ENCODE measurements at regions not wholly inside any gene's neighbourhood (a gene's known extent, or its start where the extent isn't known, plus 50 kb on each side); places are given as distances from the start of the nearest gene placed in this dataset.

GRCh38 chr3:69445024-69445423 lies 59.1 kb upstream of the FRMD4B start:
- H3K9ac ChIP-seq (ENCODE audit: low read length), result no peak overlapping the region
- H3K27ac ChIP-seq (ENCODE audit: low read length), result no peak overlapping the region
- H3K36me3 ChIP-seq (ENCODE audit: insufficient read depth, low read length), result no peaks in the 10 kb centered on the region
- TF ChIP-seq POLR2AphosphoS5 (IDR thresholded peaks at IDR 0.05), result no peak
- no peak for TF ChIP-seq RAD21 (conservative IDR thresholded peaks at IDR 0.05)
- no peak for TF ChIP-seq SMC3 (conservative IDR thresholded peaks at IDR 0.05; ENCODE audit: poor library complexity)
- no peak for TF ChIP-seq REST (IDR thresholded peaks at IDR 0.05; ENCODE audit: borderline replicate concordance)
- H3K27me3 ChIP-seq (ENCODE audit: insufficient read depth, low read depth, low read length), result no peaks in the 10 kb centered on the region
- H3K79me2 ChIP-seq (replicated peaks; ENCODE audit: insufficient read depth, low read length), result no peaks in the 10 kb centered on the region
- H3K9me3 ChIP-seq (ENCODE audit: low read length), result no peaks in the 10 kb centered on the region
- H2AFZ ChIP-seq (ENCODE audit: low read depth, low read length), result no peak overlapping the region
- no peak overlapping the region for H3K4me2 ChIP-seq (ENCODE audit: low read length)
- no peaks in the 10 kb centered on the region for H4K20me1 ChIP-seq (ENCODE audit: insufficient read depth)
- no peaks in the 10 kb centered on the region for H3F3A ChIP-seq (ENCODE audit: insufficient read depth, low read length, poor library complexity, severe bottlenecking)
- no peak overlapping the region for H3K4me3 ChIP-seq (ENCODE audit: low read length)
- H3K9me2 ChIP-seq (ENCODE audit: insufficient read depth, low read length), result no peaks in the 10 kb centered on the region

DNA sequence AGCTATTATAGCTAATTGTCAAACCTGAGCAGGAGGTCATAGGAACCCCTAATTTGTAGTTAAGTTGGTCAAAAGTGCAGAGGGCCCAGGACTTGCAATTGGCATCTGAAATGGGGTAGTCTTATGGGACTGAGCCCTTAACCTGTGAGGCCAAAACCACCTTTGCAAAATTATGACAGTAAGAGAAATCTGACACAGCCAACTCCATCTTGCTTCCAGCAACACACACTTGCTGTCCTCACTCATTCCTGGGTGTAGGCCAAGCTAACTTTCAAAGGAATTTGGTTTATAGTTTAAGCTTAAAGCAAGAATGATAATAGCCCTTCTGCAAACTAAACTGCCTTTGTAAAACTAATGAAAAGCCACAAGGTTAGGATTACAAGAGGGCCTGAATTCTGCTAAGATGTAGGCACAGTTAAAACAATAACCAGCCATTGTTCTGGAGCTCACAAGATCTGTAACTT lies 57.6 kb upstream of the FRMD4B start:
- Histone ChIP-seq H3K4me3 (ENCODE audit: low read length) (no peak overlapping the region), H3K9ac (ENCODE audit: low read length) (no peak overlapping the region), H4K20me1 (ENCODE audit: insufficient read depth) (no peaks in the 10 kb centered on the region), H3K79me2 (replicated peaks; ENCODE audit: insufficient read depth, low read length) (no peaks in the 10 kb centered on the region), H3K9me2 (ENCODE audit: insufficient read depth, low read length) (no peaks in the 10 kb centered on the region), H3K9me3 (ENCODE audit: low read length) (no peaks in the 10 kb centered on the region), H3K27me3 (ENCODE audit: insufficient read depth, low read depth, low read length) (no peaks in the 10 kb centered on the region), H3K36me3 (ENCODE audit: insufficient read depth, low read length) (no peaks in the 10 kb centered on the region), H3F3A (ENCODE audit: insufficient read depth, low read length, poor library complexity, severe bottlenecking) (no peaks in the 10 kb centered on the region), H3K27ac (ENCODE audit: low read length) (no peak overlapping the region), H3K4me2 (ENCODE audit: low read length) (no peak overlapping the region), H2AFZ (ENCODE audit: low read depth, low read length) (no peak overlapping the region)
- TF ChIP-seq EZH2 (IDR thresholded peaks at IDR 0.05; ENCODE audit: borderline replicate concordance, insufficient read depth, low read length, poor library complexity, severe bottlenecking) (no peak), MXI1 (conservative IDR thresholded peaks at IDR 0.05; ENCODE audit: poor library complexity, severe bottlenecking) (no peak), TAF1 (IDR thresholded peaks at IDR 0.05; ENCODE audit: low read depth) (no peak), EP300 (conservative IDR thresholded peaks at IDR 0.05; ENCODE audit: poor library complexity, severe bottlenecking) (no peak)

DNA sequence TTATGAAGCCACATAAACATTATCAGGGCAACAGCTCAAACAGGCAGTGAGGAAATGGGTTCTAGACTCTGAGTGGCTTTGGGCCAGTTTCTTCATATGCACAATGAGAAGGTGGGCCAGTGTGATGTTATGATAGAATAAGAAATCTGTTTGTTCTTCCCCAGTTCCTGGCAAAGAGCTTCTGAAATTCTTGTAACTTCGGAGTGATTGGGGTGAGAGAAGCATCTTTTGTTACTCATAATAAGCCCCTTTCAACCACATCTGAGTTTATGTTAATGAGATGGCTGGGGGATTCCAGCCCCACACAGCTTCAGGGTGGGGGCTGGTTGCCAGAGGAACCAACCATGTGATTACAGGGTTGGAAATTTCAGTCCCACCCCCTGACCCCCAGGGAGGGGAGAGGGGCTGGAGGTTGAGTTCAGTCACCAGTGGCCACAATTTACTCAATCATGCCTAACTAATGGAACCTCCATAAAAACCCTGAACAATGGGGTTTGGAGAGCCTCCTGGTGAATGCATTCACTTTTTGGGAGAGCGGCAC lies 57.0 kb upstream of the FRMD4B start:
- Histone ChIP-seq H3K4me2 (ENCODE audit: low read length) (no peak overlapping the region), H3K9me2 (ENCODE audit: insufficient read depth, low read length) (no peaks in the 10 kb centered on the region), H3K27ac (ENCODE audit: low read length) (no peak overlapping the region)

More for the DNA sequence above, 57.0 kb upstream of the FRMD4B start:
- Histone ChIP-seq H4K20me1 (ENCODE audit: insufficient read depth) (no peaks in the 10 kb centered on the region), H3K9me3 (ENCODE audit: low read length) (no peaks in the 10 kb centered on the region), H2AFZ (ENCODE audit: low read depth, low read length) (no peak overlapping the region), H3K79me2 (replicated peaks; ENCODE audit: insufficient read depth, low read length) (no peaks in the 10 kb centered on the region), H3K4me3 (ENCODE audit: low read length) (no peak overlapping the region), H3K36me3 (ENCODE audit: insufficient read depth, low read length) (no peaks in the 10 kb centered on the region), H3F3A (ENCODE audit: insufficient read depth, low read length, poor library complexity, severe bottlenecking) (no peaks in the 10 kb centered on the region), H3K9ac (ENCODE audit: low read length) (no peak overlapping the region), H3K27me3 (ENCODE audit: insufficient read depth, low read depth, low read length) (no peaks in the 10 kb centered on the region)
- TF ChIP-seq RAD21 (conservative IDR thresholded peaks at IDR 0.05), result no peak

Measured in neural cell (in vitro differentiated cells).